Umbilical cord (tissue), 1 donor: ENCODE measurements at regions not wholly inside any gene's neighbourhood (a gene's known extent, or its start where the extent isn't known, plus 50 kb on each side); places are given as distances from the start of the nearest gene placed in this dataset.

Source experiments
- DNase-seq: peaks from one replicate; pipeline ENCODE4 v3.0.0-alpha.2; 2015; ENCODE audit warnings: low spot score

DNA sequence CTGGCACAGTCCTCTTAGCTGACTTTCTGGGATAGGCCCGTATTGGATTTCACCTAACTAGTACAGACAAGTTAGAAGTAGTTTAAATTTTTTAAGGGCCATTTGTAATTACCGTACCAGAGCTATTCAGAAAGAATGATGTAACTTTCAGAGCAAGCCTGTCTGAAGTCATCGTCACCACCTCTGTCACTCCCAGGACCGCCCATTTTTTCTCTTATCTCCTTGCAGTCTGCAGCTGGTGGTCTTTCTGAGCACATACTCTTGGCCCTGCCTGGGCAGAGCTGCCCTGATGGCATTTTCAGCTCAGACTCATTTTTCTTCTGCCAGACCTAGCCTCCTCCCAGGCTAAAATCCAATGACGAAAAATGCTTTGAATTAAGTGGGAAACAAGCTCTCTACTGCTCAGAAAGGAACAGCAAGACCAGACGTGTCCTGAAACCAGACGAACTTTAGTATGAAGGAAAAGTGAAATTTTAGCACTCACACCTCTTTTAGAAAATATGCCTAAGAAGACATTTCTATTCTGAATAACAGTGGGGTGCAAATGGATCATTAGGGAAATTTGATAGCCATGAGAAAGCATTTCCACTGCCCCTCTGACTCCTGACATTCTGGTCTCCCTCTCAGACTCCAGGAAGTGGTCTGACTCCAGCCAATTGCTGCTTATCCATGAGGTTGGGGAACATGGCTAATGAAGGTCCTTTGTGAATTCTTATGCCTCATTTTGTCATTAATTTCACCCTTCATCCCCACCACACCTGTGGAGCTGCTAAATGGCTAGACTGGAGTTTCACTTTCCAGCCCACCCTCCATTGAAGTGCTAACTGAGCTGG is 162.4 kb upstream of the GYPA start:
- peak; percentile 61 for DNase-seq

DNA sequence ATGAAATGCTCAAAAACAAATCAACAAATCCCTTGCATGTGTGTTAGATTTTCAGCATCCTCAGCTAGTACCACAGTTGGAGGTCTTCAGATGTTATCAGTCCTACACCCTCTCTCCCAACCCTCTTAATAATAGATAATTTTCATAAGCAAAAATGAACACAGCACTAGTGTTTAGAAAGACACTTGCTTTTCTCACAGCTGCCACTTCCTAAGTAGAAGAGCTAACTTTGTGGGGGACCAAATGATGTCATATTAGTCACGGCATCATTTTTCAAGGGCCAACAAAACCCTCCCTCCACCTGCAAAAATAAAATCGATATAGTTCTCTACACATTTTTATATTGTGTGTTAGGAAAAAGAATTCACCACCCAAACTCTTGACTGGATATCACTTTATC is 163.5 kb upstream of the GYPA start:
- DNase-seq = no peak

DNA sequence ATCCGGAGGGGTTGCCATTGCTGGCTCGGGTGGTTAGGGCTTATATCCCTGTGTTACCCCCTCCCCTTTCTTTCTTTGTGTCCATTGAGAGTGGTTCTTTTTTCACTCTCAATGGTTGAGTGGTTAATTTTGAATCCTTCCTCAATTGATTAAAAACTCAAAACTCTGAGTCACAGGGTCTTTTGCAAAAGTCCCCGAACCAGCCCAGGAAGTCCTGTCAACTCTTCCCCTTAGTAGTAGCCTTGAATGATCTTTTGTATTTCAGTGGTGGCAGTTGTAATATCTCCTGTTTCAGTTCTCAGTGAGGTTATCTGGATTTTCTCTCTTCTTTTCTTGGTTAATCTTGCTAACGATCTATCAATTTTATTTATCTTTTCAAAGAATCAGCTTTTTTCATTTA is 170.0 kb upstream of the GYPA start:
- no peak for DNase-seq

DNA sequence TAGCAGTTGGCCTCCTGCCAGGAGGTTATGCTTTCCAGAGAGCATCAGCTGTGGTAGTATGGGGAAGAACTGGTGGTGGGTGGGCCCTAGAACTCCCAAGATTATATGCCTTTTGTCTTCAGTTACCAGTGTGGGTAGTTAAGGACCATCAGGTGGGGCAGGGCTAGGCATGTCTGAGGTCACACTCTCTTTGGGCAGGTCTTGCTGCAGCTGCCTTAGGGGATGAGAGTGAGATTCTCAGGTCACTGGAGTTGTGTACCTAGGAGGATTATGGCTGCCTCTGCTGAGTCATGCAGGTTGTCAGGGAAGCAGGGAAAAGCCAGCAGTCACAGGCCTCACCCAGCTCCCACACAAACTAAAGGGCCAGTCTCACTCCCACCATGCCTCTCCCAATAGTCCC is 172.9 kb upstream of the GYPA start:
- no peak for DNase-seq

DNA sequence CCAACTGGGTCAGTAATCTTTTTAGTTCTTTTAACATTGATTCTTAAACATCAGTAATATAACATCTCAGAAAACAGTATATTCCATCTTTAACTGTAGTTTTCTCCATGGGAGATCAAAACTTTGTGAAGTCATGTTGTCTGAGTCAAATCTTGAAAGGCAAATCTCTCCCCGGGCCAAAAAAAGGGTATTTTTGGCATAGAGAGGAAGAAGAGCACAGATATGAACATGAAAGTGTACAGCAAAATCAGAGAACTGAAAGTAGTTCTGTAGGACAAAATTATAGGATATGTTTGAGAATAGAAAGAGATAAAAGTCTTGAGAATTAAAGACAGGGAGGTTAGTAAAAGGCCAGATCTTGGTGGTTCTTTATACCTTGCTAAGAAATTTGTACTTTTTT is 176.4 kb upstream of the GYPA start:
- no peak for DNase-seq

DNA sequence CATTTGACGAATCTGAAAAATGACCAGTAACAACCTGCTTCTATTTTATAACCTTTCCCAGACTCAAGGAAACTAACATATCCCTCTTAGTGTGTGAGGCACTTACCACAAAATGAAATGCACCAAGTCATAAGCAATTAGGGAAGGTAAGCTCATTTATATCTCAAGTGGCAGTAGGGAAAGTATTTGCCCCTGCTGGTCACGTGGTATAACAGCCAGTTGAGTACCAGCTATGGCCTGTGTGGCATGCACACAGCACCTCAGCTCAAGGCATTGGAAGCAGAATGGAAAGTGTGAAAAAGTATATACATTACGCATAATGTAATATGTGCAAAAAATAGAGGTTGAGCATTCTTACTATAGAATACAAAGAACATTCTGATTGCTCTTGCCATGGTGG is 178.3 kb upstream of the GYPA start:
- no peak for DNase-seq

DNA sequence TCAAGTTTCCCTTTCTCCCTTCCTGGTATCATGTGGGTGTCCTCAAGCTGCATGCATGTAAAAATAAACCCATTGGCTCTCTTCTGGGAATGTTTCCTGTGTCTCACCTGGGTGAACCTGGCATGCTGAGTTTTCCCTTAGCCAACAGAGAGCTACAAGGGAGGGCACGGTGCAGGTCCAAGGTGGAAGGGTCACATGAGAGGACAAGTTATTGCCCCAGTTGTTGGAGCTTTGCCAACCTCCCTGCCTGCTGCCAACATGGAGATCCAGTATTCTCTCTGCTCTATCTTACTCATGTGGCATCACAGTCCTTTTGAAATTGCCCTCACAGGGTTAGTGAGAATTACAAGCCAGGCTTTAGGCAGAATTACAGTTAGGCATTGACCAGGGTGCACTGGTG is 196.1 kb upstream of the GYPA start:
- no peak for DNase-seq

DNA sequence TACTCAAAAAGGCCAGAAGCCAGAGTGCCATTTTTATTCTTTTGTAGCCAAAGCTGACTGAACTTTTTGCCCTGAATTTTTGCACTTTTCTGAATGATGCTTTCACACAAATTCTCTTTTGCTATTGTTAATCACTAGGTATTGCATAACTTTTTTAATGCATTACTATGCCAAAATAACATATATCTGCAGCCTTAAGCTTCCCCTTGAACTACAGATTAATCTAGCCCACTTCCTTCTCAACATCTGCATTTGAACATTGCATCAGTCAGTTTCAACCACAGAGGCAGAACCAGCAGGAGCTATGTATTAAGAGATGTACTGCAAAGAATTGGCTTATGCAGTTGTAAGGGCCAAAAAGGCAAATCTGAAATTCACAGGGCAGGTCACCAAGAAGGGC is 197.6 kb upstream of the GYPA start:
- DNase-seq = peak; percentile 18

DNA sequence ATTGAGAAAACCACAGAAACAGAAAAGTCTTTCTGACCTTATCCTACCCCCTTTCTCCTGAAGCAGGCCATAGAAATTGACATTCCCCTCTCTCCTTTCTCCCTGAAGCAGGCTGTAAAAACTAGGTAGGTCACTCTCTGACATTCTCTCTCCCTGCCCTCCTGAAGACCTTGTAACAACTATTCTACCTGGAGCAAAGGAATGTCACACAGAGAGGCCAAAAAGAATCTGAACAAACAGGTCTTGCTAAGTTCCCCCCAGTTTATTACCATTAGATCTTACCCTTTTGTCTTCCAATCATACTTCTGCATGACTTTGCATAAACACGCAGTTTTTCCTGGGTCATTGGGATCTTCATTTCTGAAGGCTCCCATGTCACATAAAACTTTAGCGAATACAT is 198.3 kb upstream of the GYPA start:
- DNase-seq = peak; percentile 61

DNA sequence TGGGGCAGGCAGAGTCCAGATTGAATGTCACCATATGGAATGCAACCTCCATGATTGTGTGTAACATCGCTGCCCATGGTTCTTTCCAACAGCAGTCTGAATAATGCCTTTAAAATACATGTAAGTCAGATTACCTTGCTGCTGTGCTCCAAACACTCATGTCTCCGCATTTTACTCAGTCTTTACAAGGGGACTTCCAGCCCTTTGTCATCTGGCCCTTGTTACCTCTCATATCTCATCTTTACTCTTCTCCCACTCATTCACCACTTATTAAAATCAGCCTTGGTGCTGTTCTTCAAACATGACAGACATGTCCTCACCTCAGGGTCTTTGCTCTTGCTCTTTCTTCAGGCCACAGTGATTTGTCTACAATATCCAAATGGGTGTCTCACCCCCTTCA is 200.4 kb upstream of the GYPA start:
- DNase-seq = no peak

DNA sequence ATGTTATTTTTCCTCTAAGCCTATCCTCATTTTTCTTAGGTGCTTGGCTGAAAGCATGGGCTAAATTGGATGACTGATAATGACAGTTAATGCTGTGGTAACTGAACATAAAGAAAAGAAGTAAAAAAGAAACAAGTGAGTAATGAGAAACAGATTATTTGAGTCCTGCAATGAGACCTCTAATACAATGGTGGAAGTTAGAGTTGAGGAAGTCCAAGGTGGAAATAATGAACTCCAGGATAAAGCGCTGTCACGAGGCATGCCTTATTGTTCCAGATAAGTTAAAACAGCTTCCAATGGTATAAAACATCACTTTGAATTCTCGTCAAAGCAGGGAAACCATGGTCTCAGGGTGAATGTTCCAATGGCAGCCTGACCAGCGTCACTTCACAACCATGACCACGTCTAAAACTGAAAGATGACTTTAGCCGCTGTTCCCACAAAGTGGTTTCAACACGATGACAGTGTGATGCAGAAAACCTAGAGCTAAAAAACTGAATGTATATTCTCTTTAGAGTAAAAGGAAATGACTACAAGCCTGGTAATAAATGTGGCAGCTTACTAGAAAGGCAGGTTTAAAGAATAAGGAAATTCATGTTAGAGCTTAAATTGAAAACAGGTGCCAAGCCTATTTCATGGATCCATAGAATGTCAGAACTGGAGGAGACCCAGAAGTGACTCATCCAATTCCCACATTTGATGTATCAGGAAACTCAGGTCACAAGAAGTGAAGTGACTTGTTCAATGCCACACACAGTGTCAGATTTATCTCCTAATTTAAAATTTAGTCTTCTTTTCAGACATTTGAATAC is 202.6 kb upstream of the GYPA start:
- DNase-seq = no peak

DNA sequence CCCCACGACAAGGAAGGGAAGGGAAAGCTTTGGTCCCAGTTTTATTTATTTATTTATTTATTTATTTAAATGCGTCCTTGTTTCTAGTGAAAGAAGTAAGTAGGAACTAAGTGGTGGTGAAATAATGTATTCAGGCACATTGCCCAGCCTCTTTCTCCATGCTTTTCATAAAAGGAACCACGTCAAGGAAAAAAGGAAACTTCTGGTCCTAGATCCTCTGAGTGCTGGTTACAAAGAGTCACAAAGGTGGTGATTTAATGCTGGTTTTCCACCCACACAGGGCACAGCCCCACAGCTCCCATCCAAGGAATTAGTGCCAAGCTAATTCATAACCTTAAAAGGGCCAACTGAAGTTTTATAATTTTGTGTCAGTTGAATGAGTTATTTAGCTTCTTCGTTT is 206.6 kb upstream of the GYPA start:
- DNase-seq = no peak

DNA sequence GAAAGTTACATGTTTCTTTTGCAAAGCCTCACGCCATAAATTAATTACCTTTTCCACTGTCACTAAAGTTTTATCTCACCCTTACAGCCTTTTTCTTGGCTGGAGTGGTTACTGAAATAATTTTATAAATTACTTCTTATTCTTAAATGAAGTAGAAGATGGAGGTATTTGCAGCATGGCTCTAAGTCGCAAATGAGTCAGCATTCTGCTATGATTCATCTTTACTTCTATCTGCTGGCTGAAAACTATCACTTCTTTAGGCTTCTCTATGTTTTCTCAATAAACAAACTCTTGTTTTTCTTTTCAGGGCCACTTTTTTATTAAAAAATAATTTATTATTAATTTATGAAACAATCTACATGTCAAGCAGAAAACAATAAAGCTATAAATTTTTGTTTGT is 210.2 kb upstream of the GYPA start:
- no peak for DNase-seq

DNA sequence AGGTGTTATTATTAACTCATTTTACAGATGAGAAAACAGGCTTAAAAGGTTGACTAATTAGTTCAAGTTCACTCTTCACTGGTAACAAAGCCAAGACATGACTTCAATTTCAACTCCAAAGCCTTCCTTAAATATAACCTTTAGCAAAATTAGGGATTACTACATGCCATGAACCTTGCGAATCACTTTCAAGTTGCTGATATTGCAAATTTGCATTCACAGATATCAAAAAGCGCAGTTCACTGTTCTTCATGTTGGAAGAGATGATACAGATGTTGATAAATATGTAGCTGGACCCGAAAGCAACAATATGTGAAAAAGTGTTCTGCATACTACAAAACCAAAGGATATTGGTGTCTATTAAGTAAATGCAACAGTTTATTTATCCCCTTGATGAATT is 210.8 kb upstream of the GYPA start:
- DNase-seq = no peak

DNA sequence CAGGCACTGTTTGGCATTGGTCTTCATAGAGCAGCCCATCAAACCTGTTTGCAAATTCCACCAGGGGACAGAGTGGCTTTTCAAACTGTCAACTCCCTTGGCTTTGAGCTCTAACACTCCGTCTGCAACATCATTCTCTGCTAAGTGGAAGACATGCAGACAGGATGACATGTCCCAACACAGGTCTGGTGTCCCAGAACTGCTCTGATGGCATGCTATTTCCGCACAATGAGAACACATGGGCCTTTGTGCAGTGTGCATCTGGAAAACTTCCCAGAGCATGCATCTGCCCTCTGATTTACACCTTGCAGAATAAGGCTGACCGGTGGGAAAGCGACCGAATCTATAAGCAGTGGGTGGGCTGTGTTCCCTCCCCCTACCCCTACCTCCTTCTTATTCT is 212.8 kb upstream of the GYPA start:
- DNase-seq = peak; percentile 64

DNA sequence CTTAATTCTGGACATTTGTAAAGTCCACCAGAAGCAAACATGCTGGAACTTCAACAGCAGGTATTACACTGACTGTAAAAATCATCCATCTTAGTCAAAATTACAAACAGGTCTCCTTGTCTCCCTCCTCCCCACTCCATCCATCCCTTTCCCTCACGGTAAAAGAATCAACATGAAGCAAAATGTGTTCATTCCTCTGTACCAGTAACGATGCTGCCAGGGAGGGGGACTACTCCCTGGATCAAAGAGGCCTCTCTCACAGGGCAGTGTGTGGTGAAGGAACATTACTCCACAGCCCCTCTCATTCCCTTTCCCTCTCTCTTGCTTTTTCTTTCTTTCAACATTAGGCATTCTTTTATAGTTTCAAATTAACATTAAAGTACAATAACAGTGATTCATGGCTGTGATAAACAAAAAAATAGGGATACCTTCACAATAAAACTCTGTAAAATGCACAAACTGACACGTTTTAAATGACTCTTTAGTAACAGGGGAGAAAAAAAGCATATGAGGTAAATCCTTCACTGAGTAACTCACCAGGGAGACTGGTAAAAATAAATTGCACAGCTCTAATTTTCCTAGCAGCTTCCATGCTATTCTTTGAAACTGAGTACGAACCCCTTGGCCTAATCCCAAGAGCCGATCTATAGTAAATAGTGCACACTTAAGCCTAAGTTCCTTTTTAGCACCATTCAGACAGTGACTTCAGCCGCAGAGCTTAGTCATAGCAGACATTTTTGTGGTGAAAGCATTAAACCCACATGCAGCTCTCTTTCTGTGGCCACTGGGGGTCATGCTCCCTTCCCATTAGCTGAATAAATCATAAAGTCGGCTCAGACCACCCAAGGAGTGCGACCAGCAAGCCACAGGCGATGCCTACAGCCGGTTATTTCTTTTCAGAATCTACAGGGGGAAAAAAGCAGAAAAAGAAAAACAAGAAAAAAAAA is 215.6 kb upstream of the GYPA start:
- DNase-seq = peak; percentile 81

DNA sequence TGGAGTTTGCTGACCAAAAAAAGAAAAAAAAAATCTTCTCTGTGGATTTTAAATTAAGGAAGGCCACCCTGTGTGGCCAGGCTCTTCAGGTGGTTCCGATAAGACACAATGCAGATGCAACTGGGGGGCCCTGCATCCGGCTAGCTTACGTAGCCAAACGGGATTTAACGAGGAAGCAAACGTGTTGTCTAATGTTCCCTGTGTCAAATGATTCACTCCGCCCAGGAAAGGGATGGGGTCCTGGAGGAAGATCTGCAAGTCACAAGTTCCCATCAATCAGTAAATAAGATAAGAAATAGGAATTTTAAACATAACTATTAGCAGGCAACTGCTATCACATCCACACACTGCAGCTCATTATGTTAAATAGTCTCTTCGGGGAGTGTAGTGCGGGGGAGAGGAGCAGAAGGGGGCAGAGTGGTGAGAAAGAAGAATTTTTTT is 216.4 kb upstream of the GYPA start:
- no peak for DNase-seq

DNA sequence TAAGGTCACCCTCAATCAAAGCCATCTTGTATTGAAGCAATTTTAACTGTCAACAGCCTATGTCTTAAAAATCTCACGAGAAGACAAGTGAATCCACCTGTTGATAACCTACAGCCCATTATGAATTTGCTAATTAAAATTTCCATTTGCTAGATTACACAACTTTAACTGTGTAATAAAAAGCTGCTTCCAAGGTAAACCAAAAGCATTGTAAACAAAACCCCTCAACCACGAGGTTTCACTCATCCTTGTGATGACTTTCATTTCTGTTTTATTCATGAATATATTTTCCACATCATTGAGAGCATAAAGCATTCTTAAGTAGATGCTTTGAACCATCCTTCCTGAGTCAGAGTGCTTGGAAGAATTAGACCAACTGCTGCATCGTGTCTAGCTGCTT is 217.5 kb upstream of the GYPA start:
- DNase-seq = no peak

DNA sequence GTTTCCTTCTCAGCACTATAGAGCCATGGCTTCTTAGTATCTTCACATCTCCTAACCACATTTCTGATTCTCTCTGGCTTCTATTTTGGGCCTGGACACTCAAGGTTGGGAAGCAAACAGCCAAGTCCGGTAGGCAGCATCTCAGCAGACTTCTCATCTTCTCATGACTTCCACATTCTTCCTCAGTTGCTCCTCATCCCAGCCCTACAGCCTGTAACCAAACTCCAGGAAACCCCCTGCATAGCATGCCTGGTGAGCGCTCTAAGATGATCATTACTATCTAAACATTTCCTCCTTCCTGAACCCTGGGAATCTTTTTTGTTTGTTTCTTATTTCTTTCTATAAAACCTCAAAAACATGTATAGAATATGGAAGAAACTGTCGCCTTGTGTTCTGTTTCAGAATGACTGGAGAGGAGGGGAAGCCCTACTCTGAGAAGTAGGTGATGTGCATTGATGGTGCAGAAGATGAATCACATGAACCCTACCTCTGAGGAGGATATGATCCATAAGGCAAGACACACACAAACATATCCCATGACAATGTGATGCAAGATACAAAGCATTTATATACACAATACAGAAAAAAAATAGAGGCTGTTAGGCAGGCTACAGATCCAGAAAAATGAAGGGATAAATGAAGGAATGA is 219.8 kb upstream of the GYPA start:
- no peak for DNase-seq

DNA sequence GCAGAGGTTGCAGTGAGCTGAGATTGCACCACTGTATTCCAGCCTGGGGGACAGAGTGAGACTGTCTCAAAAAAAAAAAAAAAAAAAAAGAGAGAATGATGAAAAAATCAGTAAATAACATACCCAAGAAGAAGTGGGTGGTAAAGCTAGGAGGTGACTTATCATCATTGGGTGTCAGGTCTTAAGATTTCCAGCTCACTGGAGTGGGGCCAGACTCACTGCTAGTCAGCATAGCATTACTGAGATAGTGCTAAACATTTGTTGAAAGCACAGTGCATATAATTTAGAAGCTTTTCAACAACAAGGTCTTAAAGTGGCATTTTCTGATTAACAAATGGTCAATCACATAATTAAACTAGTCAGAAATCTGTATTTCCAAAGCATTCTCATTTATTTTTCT is 221.8 kb upstream of the GYPA start:
- DNase-seq = no peak

DNA sequence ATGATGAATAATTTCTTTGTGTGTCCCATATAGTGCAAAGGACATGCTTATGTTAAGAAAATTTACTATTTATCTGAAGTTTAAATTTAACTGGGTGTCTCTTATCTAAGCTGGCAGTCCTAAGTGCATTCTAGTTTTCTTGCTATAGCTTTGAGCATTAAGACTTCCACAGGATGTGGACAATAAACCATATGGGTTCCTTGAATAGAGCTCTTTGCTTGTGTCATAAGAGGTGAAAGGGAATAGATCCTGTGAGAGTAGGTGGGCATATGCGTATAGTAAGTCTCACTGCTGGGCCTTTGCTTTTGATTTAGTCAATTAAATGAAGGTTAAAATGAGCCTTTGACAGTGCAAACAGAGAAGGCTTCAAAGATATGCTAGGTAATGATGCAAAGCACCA is 223.4 kb upstream of the GYPA start:
- no peak for DNase-seq

DNA sequence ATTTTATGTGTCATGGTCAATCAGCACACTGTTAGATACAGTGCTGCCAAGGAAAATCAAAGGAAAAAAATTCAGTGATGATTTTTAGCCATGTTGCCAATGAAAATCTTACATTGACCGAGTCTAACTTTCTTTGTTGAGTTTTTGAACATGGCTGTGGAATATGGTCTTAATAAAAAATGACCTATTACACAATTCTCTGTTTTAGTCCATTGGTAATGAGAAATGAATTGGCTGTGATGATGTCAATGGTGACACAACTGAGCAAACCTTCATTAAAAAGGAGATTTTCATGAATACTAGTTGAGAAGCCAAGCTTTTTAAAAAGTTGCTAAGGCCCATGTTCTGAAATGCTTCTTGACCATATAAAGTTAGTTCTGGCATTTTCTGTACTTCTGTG is 225.9 kb upstream of the GYPA start:
- DNase-seq = no peak
